Stimulated activated CD4-positive, alpha-beta T cell treated with anti-CD3 and anti-CD28 coated beads, Interleukin-4, amount 100 ng/mL, for 4 hours (primary cell): ENCODE measurements at regions not wholly inside any gene's neighbourhood (a gene's known extent, or its start where the extent isn't known, plus 50 kb on each side); places are given as distances from the start of the nearest gene placed in this dataset.

ENCODE experiments used
- DNase-seq, 2 experiments: peaks; one replicate each; pipeline ENCODE4 v3.0.0-alpha.2; 2020

- DNase-seq = no peak
These were observed 186.7 kb upstream of the ZEB2 start for GRCh38 chr2:144706647-144707046.

- no peak for DNase-seq
These were observed 185.7 kb upstream of the ZEB2 start for GRCh38 chr2:144705328-144706245.

GRCh38 chr2:144704709-144705095, 184.8 kb upstream of the ZEB2 start:
- no peak for DNase-seq

GRCh38 chr2:144703852-144704708, 184.2 kb upstream of the ZEB2 start:
- DNase-seq = no peak

- no peak for DNase-seq
These were observed 182.1 kb upstream of the ZEB2 start for GRCh38 chr2:144702051-144702450.

- no peak for DNase-seq
These were observed 181.3 kb upstream of the ZEB2 start for GRCh38 chr2:144701259-144701658.

GRCh38 chr2:144698156-144698555, 178.2 kb upstream of the ZEB2 start:
- no peak for DNase-seq

- no peak for DNase-seq
These were observed 175.7 kb upstream of the ZEB2 start for GRCh38 chr2:144695657-144696056.

- DNase-seq = no peak
These were observed 174.5 kb upstream of the ZEB2 start for GRCh38 chr2:144694456-144694855.

- no peak for DNase-seq
These were observed 173.3 kb upstream of the ZEB2 start for GRCh38 chr2:144693179-144693578.

GRCh38 chr2:144692661-144693060, 172.7 kb upstream of the ZEB2 start:
- no peak for DNase-seq

- DNase-seq = no peak
These were observed 170.9 kb upstream of the ZEB2 start for GRCh38 chr2:144690771-144691170.

GRCh38 chr2:144686518-144687215, 166.7 kb upstream of the ZEB2 start:
- no peak for DNase-seq

GRCh38 chr2:144683966-144684365, 164.0 kb upstream of the ZEB2 start:
- no peak for DNase-seq

GRCh38 chr2:144683107-144683753, 163.3 kb upstream of the ZEB2 start:
- no peak for DNase-seq

- no peak for DNase-seq
These were observed 162.3 kb upstream of the ZEB2 start for GRCh38 chr2:144682248-144682647.

GRCh38 chr2:144681389-144681788, 161.5 kb upstream of the ZEB2 start:
- no peak for DNase-seq

GRCh38 chr2:144679942-144680341, 160.0 kb upstream of the ZEB2 start:
- DNase-seq = no peak

- DNase-seq = no peak
These were observed 158.8 kb upstream of the ZEB2 start for GRCh38 chr2:144678736-144679135.

- no peak for DNase-seq
These were observed 155.8 kb upstream of the ZEB2 start for GRCh38 chr2:144675731-144676130.

- DNase-seq = no peak
These were observed 155.4 kb upstream of the ZEB2 start for GRCh38 chr2:144675331-144675730.

GRCh38 chr2:144674071-144674470, 154.2 kb upstream of the ZEB2 start:
- DNase-seq = no peak

GRCh38 chr2:144673456-144673855, 153.5 kb upstream of the ZEB2 start:
- no peak for DNase-seq
